Stomach (tissue), 8 donors: ENCODE measurements at regions not wholly inside any gene's neighbourhood (a gene's known extent, or its start where the extent isn't known, plus 50 kb on each side); places are given as distances from the start of the nearest gene placed in this dataset.

ENCODE experiments used
- DNase-seq, 2 donors: peaks; one replicate each; pipeline versions ENCODE4 v3.0.0 to v3.0.0-alpha.2; 2013 to 2019
- H3K27ac ChIP-seq, 5 donors: fragments of 200-600 bp in 4 of 5; sonication (generic) in 4 of 5; one replicate each; pipeline ENCODE4 v1.5.1; 2013 to 2019; ENCODE audit warnings: mild to moderate bottlenecking in 1 of 5, moderate library complexity in 1 of 5
- H3K27me3 ChIP-seq, 3 donors: fragments of 200-600 bp; sonication (generic); one replicate each; pipeline ENCODE4 v1.5.1; 2017 to 2019; ENCODE audit warnings: mixed run types in 1 of 3
- H3K36me3 ChIP-seq, 4 donors: fragments of 200-600 bp; sonication (generic); 1 replicate in 3 of 4; 2 replicates in 1 of 4; pipeline ENCODE4 v1.5.1; 2016 to 2019
- H3K4me1 ChIP-seq, 4 donors: fragments of 200-600 bp; sonication (generic); one replicate each; pipeline ENCODE4 v1.5.1; 2016 to 2019
- H3K4me3 ChIP-seq, 4 donors: fragments of 200-600 bp; sonication (generic) in 3 of 4; one replicate each; pipeline ENCODE4 v1.5.1; 2016 to 2019; ENCODE audit warnings: mild to moderate bottlenecking in 1 of 4
- H3K9me3 ChIP-seq, 4 donors: fragments of 200-600 bp; sonication (generic); one replicate each; pipeline ENCODE4 v1.5.1; 2016 to 2019
- EP300 ChIP-seq: sonication (generic); formaldehyde crosslinking; IDR thresholded peaks from one replicate; pipeline ENCODE4 v1.6.1; 2017; ENCODE audit warnings: antibody characterized with exemption
- POLR2A ChIP-seq, 4 donors: fragments of 450-650 bp; IDR thresholded peaks; one replicate each; pipeline ENCODE4 v1.6.1; 2016; ENCODE audit warnings: antibody characterized with exemption in 4 of 4, control low read depth in 2 of 4, mild to moderate bottlenecking in 1 of 4, moderate library complexity in 1 of 4
- POLR2AphosphoS5 ChIP-seq, 3 donors: sonication (generic); formaldehyde crosslinking; IDR thresholded peaks; one replicate each; pipeline ENCODE4 v1.6.1; 2016; ENCODE audit warnings: antibody characterized with exemption in 3 of 3
- WGBS, 5 donors: extraction: QIAGEN DNeasy Blood & Tissue Kit in 3 of 5; methylation state at CpG; one replicate each; pipeline versions ENCODE4 v1.1.5 to v1.1.7; 2013 to 2018; 5-methylcytosine and 5-hydroxymethylcytosine counted together
- intact Hi-C: fragments of 100-400 bp; cut with DNase I; formaldehyde crosslinking; loops from one replicate; pipeline ENCODE4 v1.15.1; 2023; ENCODE audit warnings: low total_unique reads
- TF ChIP-seq, protein P1 (sequence below), 7 experiments: fragments of 450-650 bp in 4 of 7; fragments of 200-600 bp in 3 of 7; sonication (generic) in 3 of 7; IDR thresholded peaks; one replicate each; pipeline ENCODE4 v1.5.1; 2016 to 2019; ENCODE audit warnings: antibody characterized with exemption in 7 of 7, control low read depth in 2 of 7, mild to moderate bottlenecking in 1 of 7
- donor health status: healthy with polysubstance abuse.
- donor health status: Bipolar disorder and iron deficiency.
- donor health status: healthy.

DNA sequence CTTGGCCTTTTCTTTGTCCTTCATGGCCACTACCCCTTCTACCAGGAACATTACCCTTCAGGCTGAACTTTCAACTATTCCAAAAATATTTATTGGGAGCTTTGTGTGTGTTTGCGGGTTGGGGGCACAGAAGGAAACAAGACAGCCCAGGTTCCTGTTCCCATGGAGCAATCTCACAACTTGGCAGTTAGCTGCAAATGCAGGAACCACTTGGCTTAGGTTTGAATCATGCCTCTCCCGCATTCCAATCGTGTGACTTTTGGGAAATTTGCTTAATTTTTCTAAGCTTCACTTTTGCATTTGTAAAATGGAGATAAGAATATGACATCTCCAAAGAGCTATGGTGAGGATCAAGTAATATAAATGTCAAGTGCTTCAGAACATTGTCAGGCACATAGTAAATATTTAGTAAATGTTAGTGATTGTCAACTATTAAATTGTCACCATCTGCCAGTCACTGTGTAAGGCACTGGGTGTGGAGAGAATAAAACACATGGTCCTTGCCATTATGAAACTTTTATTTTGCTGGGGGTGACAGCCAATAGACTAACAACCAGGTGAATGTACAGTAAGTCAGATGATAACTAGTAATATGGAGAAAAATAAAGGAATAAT, 277.1 kb downstream of the SNX13 start:
- WGBS, 5 donors: 83 to 91% (median 89%) methylated on average over 3 of the region's 3 CpGs
- no peaks in the 10 kb centered on the region for H3K27me3 ChIP-seq
- H3K36me3 ChIP-seq: no peaks in the 10 kb centered on the region
- no peak overlapping the region for H3K4me3 ChIP-seq
- TF ChIP-seq POLR2A (IDR thresholded peaks at IDR 0.05): no peak
- TF ChIP-seq POLR2AphosphoS5 (IDR thresholded peaks at IDR 0.05): no peak
- TF ChIP-seq, protein P1, sequence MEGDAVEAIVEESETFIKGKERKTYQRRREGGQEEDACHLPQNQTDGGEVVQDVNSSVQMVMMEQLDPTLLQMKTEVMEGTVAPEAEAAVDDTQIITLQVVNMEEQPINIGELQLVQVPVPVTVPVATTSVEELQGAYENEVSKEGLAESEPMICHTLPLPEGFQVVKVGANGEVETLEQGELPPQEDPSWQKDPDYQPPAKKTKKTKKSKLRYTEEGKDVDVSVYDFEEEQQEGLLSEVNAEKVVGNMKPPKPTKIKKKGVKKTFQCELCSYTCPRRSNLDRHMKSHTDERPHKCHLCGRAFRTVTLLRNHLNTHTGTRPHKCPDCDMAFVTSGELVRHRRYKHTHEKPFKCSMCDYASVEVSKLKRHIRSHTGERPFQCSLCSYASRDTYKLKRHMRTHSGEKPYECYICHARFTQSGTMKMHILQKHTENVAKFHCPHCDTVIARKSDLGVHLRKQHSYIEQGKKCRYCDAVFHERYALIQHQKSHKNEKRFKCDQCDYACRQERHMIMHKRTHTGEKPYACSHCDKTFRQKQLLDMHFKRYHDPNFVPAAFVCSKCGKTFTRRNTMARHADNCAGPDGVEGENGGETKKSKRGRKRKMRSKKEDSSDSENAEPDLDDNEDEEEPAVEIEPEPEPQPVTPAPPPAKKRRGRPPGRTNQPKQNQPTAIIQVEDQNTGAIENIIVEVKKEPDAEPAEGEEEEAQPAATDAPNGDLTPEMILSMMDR (IDR thresholded peaks at IDR 0.05): no peak
- TF ChIP-seq EP300: no peak
- no peaks in the 10 kb centered on the region for H3K9me3 ChIP-seq
- no peak overlapping the region for H3K27ac ChIP-seq
- no peaks in the 10 kb centered on the region for H3K4me1 ChIP-seq
- intact Hi-C loops: no loop called here
- DNase-seq: peak in 1 of 2 donors; percentile 28

DNA sequence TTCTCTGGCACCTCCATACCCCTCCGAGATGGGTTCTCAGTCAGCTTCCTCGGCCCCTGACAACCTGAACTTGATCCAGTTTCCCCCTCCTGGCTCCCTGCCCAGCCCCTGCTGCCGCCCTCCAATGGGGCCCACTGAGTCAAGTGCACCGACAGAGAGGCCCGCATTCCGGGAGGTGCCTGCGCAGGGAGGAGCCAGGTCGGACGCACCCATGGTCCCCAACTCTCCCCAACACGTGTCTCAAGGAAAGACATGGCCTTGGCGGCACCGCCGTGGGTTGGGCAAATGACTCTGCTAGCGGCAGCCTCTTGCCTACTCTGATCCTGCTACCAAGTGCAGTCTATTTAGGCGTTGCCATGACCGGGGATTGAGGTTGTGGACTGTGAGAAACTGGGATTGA, 275.3 kb downstream of the SNX13 start:
- WGBS, 5 donors: 88 to 95% (median 92%) methylated on average over 9 to 16 of the region's 16 CpGs
- Histone ChIP-seq H3K36me3 (no peaks in the 10 kb centered on the region), H3K4me1 (no peaks in the 10 kb centered on the region), H3K9me3 (no peaks in the 10 kb centered on the region), H3K27ac (no peak overlapping the region), H3K27me3 (no peaks in the 10 kb centered on the region), H3K4me3 (no peak overlapping the region)
- intact Hi-C loops: no loop called here
- TF ChIP-seq POLR2AphosphoS5 (IDR thresholded peaks at IDR 0.05) (no peak), POLR2A (IDR thresholded peaks at IDR 0.05) (no peak), EP300 (no peak)
- TF ChIP-seq, protein P1 (IDR thresholded peaks at IDR 0.05): no peak
- DNase-seq: no peak

DNA sequence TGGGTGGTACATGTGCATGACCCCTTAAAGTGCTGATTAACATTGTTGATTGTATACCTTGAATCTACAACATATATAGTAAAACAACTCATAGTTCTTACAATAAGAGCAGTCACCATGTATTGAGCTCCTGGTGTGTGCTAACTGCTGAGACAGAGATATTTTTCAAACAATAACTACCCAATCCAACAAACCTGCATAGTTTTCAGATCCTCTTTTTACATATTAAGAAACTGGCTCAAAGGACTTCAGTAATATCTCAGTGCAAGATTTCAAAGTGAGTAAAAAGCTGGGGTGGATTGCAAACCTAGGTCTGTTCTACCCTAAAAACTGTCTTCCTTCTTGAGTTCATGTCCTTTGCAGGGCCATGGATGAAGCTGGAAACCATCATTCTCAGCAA, 272.2 kb downstream of the SNX13 start:
- no peaks in the 10 kb centered on the region for H3K4me1 ChIP-seq
- H3K36me3 ChIP-seq: no peaks in the 10 kb centered on the region
- no peak overlapping the region for H3K4me3 ChIP-seq
- no peak overlapping the region for H3K27ac ChIP-seq
- intact Hi-C loops: no loop called here
- no peaks in the 10 kb centered on the region for H3K9me3 ChIP-seq
- TF ChIP-seq POLR2A (IDR thresholded peaks at IDR 0.05) (no peak), POLR2AphosphoS5 (IDR thresholded peaks at IDR 0.05) (no peak), EP300 (no peak)
- TF ChIP-seq, protein P1 (IDR thresholded peaks at IDR 0.05): no peak
- no peaks in the 10 kb centered on the region for H3K27me3 ChIP-seq
- no peak for DNase-seq

DNA sequence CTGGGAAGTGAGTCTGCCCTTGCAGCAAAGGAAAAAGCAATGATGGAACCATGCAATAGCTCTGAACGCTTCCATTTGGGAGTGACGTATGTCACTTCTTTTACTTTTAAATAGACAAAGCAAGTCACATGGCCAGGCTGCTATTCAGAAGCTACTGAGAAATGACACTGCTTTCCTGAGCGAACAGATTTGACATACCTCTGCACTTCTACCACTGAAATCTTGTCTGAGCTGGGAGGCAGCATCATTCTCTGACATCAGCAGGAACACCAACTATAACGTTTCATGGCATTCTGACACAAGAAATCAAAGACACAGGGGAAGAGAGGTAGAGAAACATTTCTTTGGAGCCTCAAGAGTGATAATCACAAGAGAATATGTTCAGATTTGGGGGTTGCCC, 271.1 kb downstream of the SNX13 start:
- H3K27me3 ChIP-seq: no peaks in the 10 kb centered on the region
- 77 to 93% (median 90%) methylated on average over 4 of the region's 4 CpGs for WGBS, 5 donors

DNA sequence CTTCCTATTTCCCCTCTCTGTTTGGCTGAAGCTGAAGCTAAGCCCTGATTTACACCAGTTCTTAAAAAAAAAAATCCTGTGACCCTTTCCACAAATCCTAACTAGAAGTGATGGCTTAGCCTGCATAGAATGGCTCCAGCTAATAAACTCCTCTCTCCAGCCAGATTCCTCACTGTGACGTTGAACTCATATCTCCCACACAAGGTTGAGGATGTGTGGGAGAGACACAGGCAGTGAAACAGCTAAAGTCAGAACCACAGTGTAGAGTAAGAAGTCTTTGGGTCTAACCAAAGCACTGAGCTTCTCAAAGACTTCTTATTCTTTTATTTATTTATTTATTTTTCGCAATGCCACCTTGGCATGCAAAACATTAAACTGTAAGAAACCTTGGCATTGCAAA, 268.3 kb downstream of the SNX13 start:
- Histone ChIP-seq H3K36me3 (no peaks in the 10 kb centered on the region), H3K4me1 (no peaks in the 10 kb centered on the region), H3K4me3 (no peak overlapping the region), H3K27me3 (no peaks in the 10 kb centered on the region), H3K27ac (no peak overlapping the region), H3K9me3 (no peaks in the 10 kb centered on the region)
- 34 to 96% (median 92%) methylated on average over 2 of the region's 2 CpGs for WGBS, 5 donors
- intact Hi-C loops: no loop called here
- no peak for DNase-seq
- no peak for TF ChIP-seq EP300
- no peak for TF ChIP-seq POLR2AphosphoS5 (IDR thresholded peaks at IDR 0.05)
- TF ChIP-seq, protein P1 (IDR thresholded peaks at IDR 0.05): no peak
- TF ChIP-seq POLR2A (IDR thresholded peaks at IDR 0.05): no peak

More for the DNA sequence above, 271.1 kb downstream of the SNX13 start:
- TF ChIP-seq POLR2A (IDR thresholded peaks at IDR 0.05): no peak
- no peak for TF ChIP-seq EP300
- no peak for DNase-seq
- no peak overlapping the region for H3K27ac ChIP-seq
- no peaks in the 10 kb centered on the region for H3K9me3 ChIP-seq
- no peaks in the 10 kb centered on the region for H3K36me3 ChIP-seq
- H3K4me3 ChIP-seq: no peak overlapping the region
- intact Hi-C loops: no loop called here
- H3K4me1 ChIP-seq: no peaks in the 10 kb centered on the region
